ENCODE measurements at regions not wholly inside any gene's neighbourhood (a gene's known extent, or its start where the extent isn't known, plus 50 kb on each side); places are given as distances from the start of the nearest gene placed in this dataset.
"Not testable (repeated sequence)": the region's sequence is repeated elsewhere in the genome, so short reads cannot be mapped to it uniquely, and the experiment has no call there.

DNA sequence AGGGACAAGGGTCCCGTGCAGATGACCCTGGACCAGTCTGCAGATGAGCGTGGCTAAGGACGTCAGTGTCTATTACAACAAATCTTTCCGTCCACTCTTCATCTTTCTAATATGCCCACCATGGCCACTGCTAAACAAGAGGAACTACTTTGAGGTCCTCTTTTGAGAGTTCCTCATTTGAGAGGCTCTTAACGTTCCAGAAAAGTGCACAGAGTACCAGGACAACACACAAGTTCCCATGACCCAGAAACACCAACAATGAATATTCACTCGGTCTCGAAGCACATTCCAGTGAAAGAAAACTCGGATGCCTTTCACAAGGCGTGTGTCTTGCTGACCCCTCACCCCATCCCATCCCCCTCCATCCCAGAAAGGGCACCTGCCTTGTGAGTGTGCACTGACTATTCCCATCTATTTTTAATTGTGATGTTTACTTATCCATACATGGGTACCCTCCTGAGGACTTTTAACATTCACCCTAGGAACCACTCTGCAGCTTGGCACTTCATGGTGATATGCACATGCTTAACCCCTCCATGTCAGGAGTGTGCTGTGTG lies 157.0 kb downstream of the SHANK2 start:
- DNase-seq = no peak

GRCh38 chr11:71094296-71095077 lies 157.9 kb downstream of the SHANK2 start:
- no peak for DNase-seq

GRCh38 chr11:71093783-71094182 lies 158.6 kb downstream of the SHANK2 start:
- no peak for DNase-seq

- DNase-seq = no peak
These were observed 160.7 kb downstream of the SHANK2 start for GRCh38 chr11:71091506-71092265.

DNA sequence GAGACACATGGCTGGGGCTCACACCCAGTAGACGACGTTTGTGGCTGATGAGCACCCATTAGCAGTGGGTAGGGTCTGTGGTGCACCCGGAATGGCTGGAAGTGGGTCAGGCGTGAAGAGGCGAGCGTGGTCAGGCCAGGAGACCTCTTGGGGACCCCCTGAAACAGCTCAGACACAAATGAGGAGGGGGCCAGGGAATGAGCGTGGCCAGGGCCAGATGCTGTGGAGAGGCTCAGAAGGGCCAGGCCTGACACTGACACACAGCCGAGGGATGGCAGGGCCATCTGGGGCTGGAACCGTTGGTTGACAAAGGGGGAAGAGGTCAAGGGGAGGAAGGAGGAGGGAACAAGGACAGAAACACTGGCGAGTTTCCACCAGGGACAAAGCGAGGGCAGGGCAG lies 162.8 kb downstream of the SHANK2 start:
- DNase-seq = no peak

DNA sequence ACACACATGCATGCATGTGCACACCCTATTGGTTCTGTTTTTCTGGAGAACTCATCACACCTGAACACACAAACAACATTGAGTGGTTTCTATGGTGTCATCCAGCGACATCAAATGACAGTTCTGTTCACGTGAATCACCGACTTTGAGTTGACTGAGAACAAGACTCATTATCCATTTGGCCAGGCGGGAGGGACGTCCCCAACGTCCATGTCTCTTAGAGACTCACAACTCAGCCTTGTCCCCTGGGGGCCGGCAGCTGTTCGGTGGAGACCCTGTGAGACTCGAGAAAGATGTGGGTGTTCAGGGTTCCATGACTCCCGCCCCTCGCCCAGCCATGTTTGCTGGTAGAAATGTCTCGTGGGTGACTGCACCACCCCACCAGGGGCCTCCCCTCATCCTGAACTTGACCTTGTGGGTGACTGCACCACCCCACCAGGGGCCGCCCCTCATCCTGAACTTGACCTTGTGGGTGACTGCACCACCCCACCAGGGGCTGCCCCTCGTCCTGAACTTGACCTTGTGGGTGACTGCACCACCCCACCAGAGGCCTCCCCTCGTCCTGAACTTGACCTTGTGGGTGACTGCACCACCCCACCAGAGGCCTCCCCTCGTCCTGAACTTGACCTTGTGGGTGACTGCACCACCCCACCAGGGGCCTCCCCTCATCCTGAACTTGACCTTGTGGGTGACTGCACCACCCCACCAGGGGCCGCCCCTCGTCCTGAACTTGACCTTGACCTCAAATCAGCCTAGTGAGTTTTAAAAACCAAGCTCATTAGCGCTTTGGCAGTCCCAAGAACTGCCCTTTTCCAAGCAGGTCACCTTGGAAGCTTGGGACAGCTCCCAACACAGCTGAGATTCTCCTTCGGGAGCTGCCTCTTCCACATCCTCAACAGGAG lies 163.8 kb downstream of the SHANK2 start:
- not testable (repeated sequence) for DNase-seq

GRCh38 chr11:71086687-71087258 lies 165.6 kb downstream of the SHANK2 start:
- peak; percentile 25 to 48 for DNase-seq

DNA sequence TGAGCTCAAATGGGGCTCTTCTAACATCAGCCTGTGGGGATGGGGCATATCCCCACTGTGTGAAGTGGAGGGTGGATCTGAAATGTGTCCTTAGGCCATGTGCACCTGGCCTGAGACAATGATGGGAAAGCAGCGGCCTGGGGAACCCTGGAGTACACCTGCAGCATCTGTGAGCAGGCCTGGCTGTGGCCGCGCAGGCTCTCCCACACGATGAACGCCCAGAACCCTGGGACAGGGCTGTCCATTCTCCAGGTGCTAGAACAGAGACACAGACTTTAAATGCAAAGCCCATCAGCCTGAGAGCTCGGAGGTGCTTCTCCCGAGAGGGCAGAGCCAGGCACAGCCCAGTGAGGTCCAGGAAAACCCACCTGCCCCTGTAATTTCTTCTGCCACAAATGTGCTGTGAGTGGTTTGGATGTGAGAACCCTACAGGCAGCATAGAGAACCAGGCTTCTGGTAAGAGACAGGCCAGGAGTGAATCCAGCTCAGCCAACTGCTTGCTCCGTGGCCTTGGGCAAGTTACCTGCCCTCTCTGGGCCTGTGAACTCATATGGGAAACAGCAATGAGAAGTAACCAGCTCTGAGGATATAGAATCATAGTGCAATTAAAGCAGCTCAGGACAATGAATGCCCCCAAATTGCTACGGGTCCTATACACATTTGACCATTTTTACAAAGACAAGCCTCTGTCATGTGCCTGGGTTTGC lies 167.9 kb downstream of the SHANK2 start:
- DNase-seq = no peak

DNA sequence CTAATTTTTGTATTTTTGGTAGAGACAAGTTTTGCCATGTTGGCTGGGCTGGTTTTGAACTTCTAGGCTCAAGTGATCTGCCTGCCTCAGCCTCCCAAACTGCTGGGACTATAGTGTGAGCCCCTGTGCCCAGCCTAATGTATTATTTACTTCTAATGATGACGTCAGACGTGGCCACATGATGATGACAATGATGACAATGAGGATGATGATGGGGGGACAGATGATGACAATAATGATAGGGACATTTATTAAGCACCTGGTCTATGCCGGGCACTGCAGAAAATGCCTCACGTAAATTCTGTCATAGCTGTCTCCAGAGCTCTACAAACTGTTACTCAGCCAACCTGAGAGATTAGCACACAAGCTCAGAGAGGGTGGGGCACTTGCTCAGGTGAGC lies 169.3 kb downstream of the SHANK2 start:
- DNase-seq = no peak

DNA sequence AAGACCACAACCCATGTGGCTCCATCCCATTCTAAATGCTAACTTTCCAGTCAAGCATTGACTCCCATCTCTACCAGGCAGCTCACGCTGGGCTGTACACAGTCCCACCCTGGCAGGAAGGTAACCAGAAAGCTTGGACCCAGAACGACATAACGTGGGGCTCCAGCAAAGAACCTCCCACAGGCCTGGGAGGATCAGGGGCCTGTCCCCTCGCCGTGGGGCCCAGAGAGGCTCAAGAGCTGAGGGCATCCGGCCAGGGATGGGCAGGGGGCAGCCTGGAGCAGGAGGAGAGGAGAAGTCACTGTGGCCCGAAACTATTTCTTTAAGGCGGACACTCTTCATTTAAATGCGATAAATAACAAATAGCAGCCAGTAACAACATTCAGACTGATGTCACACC lies 169.9 kb downstream of the SHANK2 start:
- DNase-seq = no peak

DNA sequence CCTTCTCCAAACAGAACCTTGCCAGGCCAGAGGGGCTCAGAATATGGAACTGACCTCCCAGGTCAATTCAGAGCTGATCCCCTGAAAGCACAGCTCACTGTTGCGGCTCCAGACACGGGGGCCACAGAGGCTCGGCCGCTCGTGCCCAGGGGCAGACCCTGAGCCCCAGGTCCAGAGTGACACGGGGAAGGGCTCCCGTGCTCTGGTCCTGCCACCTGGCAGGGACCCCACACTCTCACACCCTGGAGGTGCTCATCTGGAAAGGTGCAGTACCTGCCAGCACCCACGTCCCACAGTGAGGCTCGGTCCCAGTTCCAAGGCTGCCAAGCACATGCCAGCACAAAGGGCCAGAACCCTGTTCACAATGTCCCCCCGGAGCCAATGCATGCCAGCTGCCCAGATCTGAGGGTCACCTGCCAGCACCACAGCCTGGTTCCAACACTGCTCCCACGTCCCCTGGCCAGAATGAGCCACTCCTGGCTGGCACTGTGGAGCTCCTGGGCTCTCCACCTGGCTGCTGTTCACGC lies 170.6 kb downstream of the SHANK2 start:
- DNase-seq = no peak

DNA sequence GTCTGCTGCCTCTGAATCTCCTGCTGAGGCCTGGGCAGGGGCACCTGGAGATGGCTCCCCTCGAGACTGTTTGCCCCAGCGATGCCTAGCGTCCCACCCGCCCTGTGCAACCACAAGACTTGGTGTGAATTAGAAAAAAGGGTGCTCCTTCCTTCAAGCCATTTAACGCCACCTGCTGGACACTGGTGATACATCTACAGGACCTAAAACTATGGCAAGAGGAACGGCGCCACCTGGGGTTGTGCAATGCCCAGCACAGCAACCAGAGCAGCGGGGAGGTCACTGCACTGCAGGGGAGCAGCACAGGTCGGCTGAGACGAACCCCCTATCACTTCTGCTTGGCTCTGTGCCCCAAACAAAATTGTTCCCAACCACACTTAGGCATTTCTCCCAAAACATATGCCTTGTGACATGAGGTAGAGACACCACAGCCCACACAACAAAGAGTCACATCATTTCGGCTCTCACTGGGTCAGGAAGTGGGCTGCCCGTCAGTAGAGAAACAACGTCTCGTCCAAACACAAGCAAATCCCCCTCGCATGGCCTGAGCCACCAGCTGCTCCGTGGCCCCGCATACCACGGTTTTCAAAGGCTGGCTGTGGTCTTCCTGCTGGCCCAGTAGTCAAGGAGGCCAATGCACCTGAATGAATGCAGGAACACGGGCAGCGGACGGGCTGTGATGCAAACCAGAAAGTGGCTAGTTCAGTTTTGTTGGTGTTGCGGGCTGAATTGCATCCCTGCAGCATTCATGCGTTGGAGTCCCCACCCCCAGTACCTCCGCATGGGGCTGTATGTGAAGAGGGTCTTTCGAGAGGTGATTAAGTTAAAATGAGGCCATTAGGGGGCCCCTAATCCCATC lies 171.9 kb downstream of the SHANK2 start:
- peak; percentile 86 to 91 for DNase-seq

DNA sequence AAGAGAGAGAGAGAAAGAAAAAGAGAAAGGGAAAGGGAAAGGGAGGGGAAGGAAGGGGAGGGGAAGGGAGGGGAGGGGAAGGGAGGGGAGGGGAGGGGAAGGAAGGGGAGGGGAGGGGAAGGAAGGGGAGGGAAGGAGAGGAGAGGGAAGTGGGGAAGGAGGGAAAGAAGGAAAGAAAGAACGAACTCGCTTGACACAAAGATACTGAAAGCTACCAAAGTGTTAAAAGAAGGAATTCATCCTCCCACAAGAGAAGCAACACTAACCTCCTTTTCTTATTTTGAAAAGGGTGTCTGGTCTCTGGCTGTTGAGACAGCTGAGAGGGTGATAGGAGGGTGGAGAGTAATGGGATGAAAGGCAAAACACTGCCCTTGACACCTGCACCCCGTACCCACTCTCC lies 172.6 kb downstream of the SHANK2 start:
- DNase-seq = no peak

DNA sequence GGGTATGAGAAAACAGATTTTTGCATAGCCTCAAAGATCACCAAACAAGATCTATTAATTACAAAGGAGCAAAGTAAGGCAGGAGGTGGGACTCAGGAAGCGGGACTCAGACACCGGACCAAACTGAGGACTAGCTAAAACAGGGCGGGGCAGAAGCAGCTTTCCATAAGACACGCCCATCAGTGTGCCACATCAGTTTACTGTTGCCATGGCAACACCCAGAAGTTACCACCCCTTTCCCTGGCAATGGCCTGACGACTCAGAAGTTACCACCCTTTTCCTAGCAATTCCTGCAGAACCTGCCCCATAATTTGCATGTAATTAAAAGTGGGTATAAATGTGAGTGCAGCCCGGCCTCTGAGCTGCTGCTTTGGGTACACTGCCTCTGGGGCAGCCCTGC lies 173.9 kb downstream of the SHANK2 start:
- no peak for DNase-seq

GRCh38 chr11:71076525-71077304 lies 175.7 kb downstream of the SHANK2 start:
- no peak for DNase-seq

DNA sequence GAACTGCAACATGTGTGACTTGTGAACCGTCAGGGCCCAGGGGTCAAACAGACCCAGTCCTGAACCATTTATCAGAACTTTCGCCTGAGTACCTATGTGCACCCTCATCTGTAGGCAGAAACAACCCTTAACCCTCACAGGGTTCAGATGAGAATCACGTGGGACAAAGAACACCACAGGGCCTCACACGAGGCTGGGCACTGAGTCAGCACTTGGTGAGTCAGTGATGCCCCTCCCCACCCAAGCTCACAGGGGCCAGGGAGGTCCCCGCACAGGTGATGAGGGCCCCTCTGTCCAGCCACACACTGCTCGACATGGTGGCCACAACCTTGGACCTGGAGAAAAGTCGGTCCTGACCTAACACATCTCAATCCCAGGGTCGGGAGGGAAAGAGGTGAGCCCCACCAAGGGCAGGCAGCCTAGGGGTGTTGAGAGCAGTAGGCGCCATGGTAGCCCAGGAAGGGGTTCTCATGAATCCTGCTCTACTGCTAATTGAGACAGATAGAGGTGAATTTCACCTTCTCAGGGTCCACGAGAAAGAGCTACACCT lies 176.4 kb downstream of the SHANK2 start:
- DNase-seq = no peak

GRCh38 chr11:71075116-71075720 lies 177.2 kb downstream of the SHANK2 start:
- DNase-seq = no peak

DNA sequence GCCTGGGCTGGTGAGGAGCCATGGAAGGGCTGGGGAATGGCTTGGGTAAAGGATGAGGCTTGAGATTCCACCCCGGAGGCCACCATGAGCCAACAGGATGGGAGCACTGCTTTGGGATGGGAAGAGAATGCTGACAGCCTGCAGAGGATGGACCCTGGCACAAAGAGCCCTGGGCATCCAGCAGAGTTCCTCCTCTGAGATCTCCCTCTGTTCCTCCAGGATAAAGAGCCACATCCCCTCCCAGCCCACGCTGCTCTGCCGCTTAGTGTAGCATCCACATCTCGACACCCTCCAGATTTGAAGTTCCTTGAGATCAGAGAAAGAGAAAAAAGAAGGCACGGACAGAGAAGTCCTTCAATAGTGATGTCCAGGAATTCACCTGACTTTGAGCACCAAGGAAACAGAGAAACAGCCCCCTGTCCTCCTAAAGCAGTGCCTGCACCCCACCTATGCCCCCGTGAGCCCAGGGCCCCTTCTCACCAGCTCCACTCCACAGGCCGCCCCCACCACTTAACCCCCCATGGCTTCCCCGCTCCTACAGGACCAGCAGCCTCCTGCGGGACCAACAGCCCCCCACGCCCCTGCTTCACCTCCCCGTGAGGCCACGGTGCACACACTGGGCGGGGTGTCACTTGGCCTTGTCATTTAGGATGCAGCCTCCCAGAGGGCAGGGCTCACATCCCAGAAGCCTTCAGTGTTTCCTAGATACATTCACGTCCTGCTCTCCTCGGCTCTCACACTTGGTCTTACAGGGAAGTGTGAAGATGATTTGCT lies 180.5 kb downstream of the SHANK2 start:
- no peak for DNase-seq
